Panc1 (cell line): ENCODE measurements at regions not wholly inside any gene's neighbourhood (a gene's known extent, or its start where the extent isn't known, plus 50 kb on each side); places are given as distances from the start of the nearest gene placed in this dataset.

Experiments used
- ATAC-seq: fragments of 200-7000 bp; cut with Tn5 transposase; 2 replicates; pipeline ENCODE4 v1.9.1; 2020; ENCODE audit warnings: mild to moderate bottlenecking, moderate library complexity
- BruUV-seq: library from RNA; stranded (reverse); fragments of 400-500 nt; replicated peaks from 2 replicates; lab custom pipeline; 2021; lab: Mats Ljungman, UMichigan
- CTCF ChIA-PET: fragments of 300-600 bp; sonication (Branson Sonifier 250); formaldehyde crosslinking; loops from one replicate; lab custom pipeline; 2022; ENCODE audit warnings: antibody characterized with exemption; lab: Charles Lee
- POLR2A ChIA-PET: fragments of 300-600 bp; sonication (Branson Sonifier 250); formaldehyde crosslinking; loops from one replicate; lab custom pipeline; 2022; ENCODE audit warnings: antibody characterized with exemption; lab: Charles Lee
- DNase-seq: peaks from one replicate; pipeline ENCODE4 v3.0.0-alpha.2; 2010; ENCODE audit warnings: low read depth, low spot score
- H3K27ac ChIP-seq: 2 replicates; pipeline ENCODE4 v1.5.1; 2011; ENCODE audit warnings: mild to moderate bottlenecking, low read length, inconsistent platforms
- H3K27me3 ChIP-seq: fragments of 200-500 bp; sonication (Bioruptor generic); 2 replicates; pipeline ENCODE4 v1.6.0; 2014; ENCODE audit warnings: low read length, inconsistent platforms; ENCODE audit not compliant: control insufficient read depth, insufficient read depth
- H3K36me3 ChIP-seq: fragments of 200-500 bp; sonication (Bioruptor generic); 2 replicates; pipeline ENCODE4 v1.5.1; 2014; ENCODE audit warnings: inconsistent platforms, mild to moderate bottlenecking, low read length, moderate library complexity; ENCODE audit not compliant: control insufficient read depth, insufficient read depth
- H3K4me1 ChIP-seq: 2 replicates; pipeline ENCODE4 v1.5.1; 2011; ENCODE audit warnings: inconsistent platforms, mild to moderate bottlenecking, low read length, moderate library complexity; ENCODE audit not compliant: control insufficient read depth, insufficient read depth
- H3K4me3 ChIP-seq, 2 experiments: 2 replicates each; pipeline ENCODE4 v1.5.1; 2011 to 2012; ENCODE audit warnings: low read depth in 2 of 2, low read length in 2 of 2, mild to moderate bottlenecking in 2 of 2, inconsistent platforms in 1 of 2, moderate library complexity in 1 of 2
- H3K9me3 ChIP-seq: fragments of 200-500 bp; sonication (Bioruptor generic); 2 replicates; pipeline ENCODE4 v1.5.1; 2014; ENCODE audit warnings: low read depth, mild to moderate bottlenecking, inconsistent platforms, low read length, moderate library complexity; ENCODE audit not compliant: control insufficient read depth, insufficient read depth
- CTCF ChIP-seq: fragments of 450-650 bp; IDR thresholded peaks from 2 replicates; pipeline ENCODE4 v1.5.1; 2017; ENCODE audit warnings: mild to moderate bottlenecking
- POLR2AphosphoS5 ChIP-seq: IDR thresholded peaks from 2 replicates; pipeline ENCODE4 v1.6.1; 2012; ENCODE audit warnings: mild to moderate bottlenecking, low read depth, low read length, moderate library complexity
- REST ChIP-seq, 2 experiments: IDR thresholded peaks; 2 replicates each; pipeline ENCODE4 v1.6.1; 2011 to 2012; ENCODE audit warnings: low read depth in 2 of 2, control low read depth in 1 of 2, low read length in 1 of 2, mild to moderate bottlenecking in 1 of 2, moderate library complexity in 1 of 2; ENCODE audit not compliant: insufficient read depth in 1 of 2
- SIN3A ChIP-seq: IDR thresholded peaks from 2 replicates; pipeline ENCODE4 v1.6.1; 2012; ENCODE audit warnings: low read depth, mild to moderate bottlenecking, low read length, moderate library complexity, borderline replicate concordance; ENCODE audit not compliant: insufficient read depth
- TCF7L2 ChIP-seq: IDR thresholded peaks from 2 replicates; pipeline ENCODE4 v1.6.1; 2011; ENCODE audit warnings: mild to moderate bottlenecking, low read depth, low read length, inconsistent platforms
- in situ Hi-C: cut with HindIII; loops from 2 replicates; pipeline ENCODE4 v1.10.0; 2016; ENCODE audit warnings: low sequenced_read_pairs, low pct_unique_long_range_greater_than_20kb
- intact Hi-C: fragments of 100-400 bp; cut with micrococcal nuclease; formaldehyde crosslinking; loops from one replicate; pipeline ENCODE4 v1.10.0; 2022; ENCODE audit not compliant: unreplicated experiment

GRCh38 chr3:74469713-74470112 lies 144.7 kb downstream of the CNTN3 start:
- no peak overlapping the region for H3K4me3 ChIP-seq
- no peak for TF ChIP-seq SIN3A
- no peak for TF ChIP-seq POLR2AphosphoS5
- TF ChIP-seq TCF7L2 = no peak
- no peak for TF ChIP-seq CTCF
- no peak for TF ChIP-seq REST (IDR thresholded peaks at IDR 0.05; ENCODE audit: insufficient read depth in 1 of 2, low read depth in 2 of 2, low read length in 1 of 2)
- H3K27ac ChIP-seq = no peak overlapping the region
- no peak for ATAC-seq
- H3K4me1 ChIP-seq = no peaks in the 10 kb centered on the region
- POLR2A ChIA-PET = no interaction called here
- no peaks in the 10 kb centered on the region for H3K36me3 ChIP-seq
- no TSS peak for BruUV-seq
- no peaks in the 10 kb centered on the region for H3K27me3 ChIP-seq
- CTCF ChIA-PET = no interaction called here
- no peak for DNase-seq
- no peaks in the 10 kb centered on the region for H3K9me3 ChIP-seq
- in situ Hi-C loops (no loop called here), intact Hi-C loops (no loop called here)

- no peaks in the 10 kb centered on the region for H3K4me1 ChIP-seq
- ChIA-PET POLR2A (no interaction called here), CTCF (no interaction called here)
- H3K36me3 ChIP-seq = no peaks in the 10 kb centered on the region
- in situ Hi-C loops = no loop called here
- no peaks in the 10 kb centered on the region for H3K27me3 ChIP-seq
- ATAC-seq = no peak
- H3K9me3 ChIP-seq = no peaks in the 10 kb centered on the region
- H3K27ac ChIP-seq = no peak overlapping the region
- BruUV-seq = no TSS peak
- H3K4me3 ChIP-seq = no peak overlapping the region
- no peak for DNase-seq
- intact Hi-C loops = no loop called here
- no peak for TF ChIP-seq SIN3A
- no peak for TF ChIP-seq TCF7L2
- no peak for TF ChIP-seq CTCF
- no peak for TF ChIP-seq REST (IDR thresholded peaks at IDR 0.05; ENCODE audit: insufficient read depth in 1 of 2, low read depth in 2 of 2, low read length in 1 of 2)
- TF ChIP-seq POLR2AphosphoS5 = no peak
Measured at GRCh38 chr3:74469151-74469550, 145.3 kb downstream of the CNTN3 start.
